HUES6 (cell line): ENCODE measurements at regions not wholly inside any gene's neighbourhood (a gene's known extent, or its start where the extent isn't known, plus 50 kb on each side); places are given as distances from the start of the nearest gene placed in this dataset.

Experiments
- H3K27ac ChIP-seq: 2 replicates; pipeline ENCODE4 v1.7.0; 2013; ENCODE audit warnings: low read depth, mild to moderate bottlenecking, low read length, inconsistent platforms
- H3K27me3 ChIP-seq: 2 replicates; pipeline ENCODE4 v1.6.1; 2013; ENCODE audit warnings: low read length; ENCODE audit not compliant: control insufficient read depth, insufficient read depth
- H3K36me3 ChIP-seq: 2 replicates; pipeline ENCODE4 v1.6.1; 2013; ENCODE audit warnings: low read length; ENCODE audit not compliant: control insufficient read depth, insufficient read depth
- H3K4me1 ChIP-seq: 2 replicates; pipeline ENCODE4 v1.6.1; 2013; ENCODE audit warnings: low read length; ENCODE audit not compliant: control insufficient read depth, insufficient read depth
- H3K4me3 ChIP-seq: 2 replicates; pipeline ENCODE4 v1.5.1; 2013; ENCODE audit warnings: low read depth, low read length
- H3K9ac ChIP-seq: one replicate; pipeline ENCODE4 v1.6.1; 2013; ENCODE audit warnings: mild to moderate bottlenecking, low read length
- H3K9me3 ChIP-seq: 2 replicates; pipeline ENCODE4 v1.6.1; 2013; ENCODE audit warnings: low read depth, low read length; ENCODE audit not compliant: control insufficient read depth, insufficient read depth

DNA sequence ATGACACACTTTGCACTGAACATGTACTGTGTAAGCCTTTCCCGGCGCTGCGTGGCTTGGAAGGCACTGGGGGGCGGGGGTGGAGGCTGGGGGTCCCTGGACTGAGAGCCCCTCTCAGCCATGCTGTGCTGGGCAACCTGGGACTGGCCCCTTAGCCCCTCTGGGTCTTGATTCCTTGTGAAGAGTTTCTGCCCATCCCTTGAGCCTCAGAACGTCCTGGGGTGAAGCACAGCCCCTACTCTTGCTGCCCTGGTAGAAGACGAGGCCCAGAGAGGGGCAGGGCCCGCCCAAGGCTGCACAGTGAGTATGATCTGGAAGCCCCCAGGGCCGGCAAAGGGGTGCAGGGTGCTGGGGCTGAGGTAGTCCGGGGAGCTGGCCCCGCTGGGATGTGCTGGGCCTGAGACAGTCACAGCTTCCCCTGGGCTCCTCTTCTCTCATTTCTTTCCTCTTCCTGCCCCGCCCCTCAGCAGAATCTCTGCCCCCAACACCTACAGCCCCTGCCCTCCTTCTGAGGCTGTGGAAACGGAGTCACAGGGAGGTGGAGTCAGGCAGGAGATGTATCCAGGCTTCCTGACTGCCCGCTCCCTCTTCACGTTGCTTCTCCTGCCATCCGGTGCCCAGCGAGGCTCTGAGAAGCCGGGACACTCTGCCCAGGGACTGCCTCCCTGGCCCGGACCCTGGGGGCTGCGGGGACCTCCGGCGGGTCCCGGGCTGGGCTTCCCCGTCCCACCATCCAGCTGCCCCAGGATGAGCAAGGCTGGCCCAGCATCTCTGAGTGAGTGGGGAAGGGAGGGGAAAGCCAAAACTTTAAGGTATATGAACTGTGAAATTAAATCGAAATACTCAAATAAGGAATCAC, 60.5 kb downstream of the UNCX start:
- Histone ChIP-seq H3K27ac (no peak overlapping the region), H3K36me3 (no peaks in the 10 kb centered on the region), H3K27me3 (peaks cover 50% of the 10 kb centered on the region), H3K4me1 (no peaks in the 10 kb centered on the region), H3K4me3 (no peak overlapping the region), H3K9ac (no peak overlapping the region), H3K9me3 (no peaks in the 10 kb centered on the region)

DNA sequence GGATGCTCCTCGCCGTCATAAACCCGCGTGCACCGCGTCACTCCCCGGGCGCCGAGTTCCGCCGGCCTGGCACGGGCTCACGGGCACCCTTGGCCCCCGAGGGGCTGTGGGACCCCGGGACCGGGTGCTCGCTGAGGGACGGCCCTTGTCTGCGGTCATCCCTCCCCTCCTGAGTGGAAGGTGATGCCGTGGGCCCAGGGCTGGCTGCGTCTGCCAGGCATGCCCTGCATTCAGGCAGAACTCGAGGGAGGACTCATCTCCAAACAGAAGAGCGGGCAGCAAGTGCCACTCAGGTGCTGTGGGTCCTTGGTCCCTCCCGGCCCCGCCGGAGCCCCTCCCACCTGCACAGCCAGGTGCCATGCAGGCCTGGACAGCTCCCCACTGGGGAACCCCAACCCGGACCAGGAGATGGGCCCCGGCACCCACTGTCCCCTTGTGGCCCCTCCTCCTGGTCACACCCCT, 61.3 kb downstream of the UNCX start:
- Histone ChIP-seq H3K36me3 (no peaks in the 10 kb centered on the region), H3K27ac (no peak overlapping the region), H3K4me1 (no peaks in the 10 kb centered on the region), H3K4me3 (no peak overlapping the region), H3K9me3 (no peaks in the 10 kb centered on the region), H3K9ac (no peak overlapping the region), H3K27me3 (peaks cover 44% of the 10 kb centered on the region)

DNA sequence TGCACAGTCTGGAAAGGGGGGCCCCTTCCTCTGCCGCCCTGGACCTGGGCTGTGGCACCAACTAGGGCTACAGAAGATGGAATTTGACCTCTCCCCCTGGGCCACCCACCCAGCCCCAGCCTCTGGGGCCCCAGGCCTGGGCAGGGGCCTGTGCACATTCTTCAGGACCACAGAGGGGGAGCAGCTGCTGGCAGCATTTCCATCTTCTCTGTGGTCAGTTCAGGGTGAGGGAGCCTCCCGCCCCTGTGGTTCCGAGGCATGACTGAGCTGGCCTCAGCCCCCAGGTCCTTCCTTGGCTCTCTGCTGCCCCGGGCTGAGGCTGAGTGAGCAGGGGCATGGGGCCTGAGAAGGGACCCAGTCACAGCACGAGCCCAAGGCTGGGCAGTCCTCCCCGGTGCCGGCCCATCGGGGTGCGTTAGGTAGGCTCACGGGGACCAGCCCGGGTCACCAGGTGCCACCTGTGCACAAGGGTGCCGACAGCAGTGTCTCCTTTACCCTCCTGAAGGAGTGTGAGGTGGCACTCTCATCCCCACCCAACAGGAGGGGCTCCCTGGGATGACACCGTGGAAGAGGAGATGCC, 63.2 kb downstream of the UNCX start:
- H3K4me3 ChIP-seq, result no peak overlapping the region
- H3K27ac ChIP-seq, result no peak overlapping the region
- H3K9ac ChIP-seq, result no peak overlapping the region
- no peaks in the 10 kb centered on the region for H3K36me3 ChIP-seq
- H3K9me3 ChIP-seq, result no peaks in the 10 kb centered on the region
- H3K27me3 ChIP-seq, result peaks cover 25% of the 10 kb centered on the region
- H3K4me1 ChIP-seq, result no peaks in the 10 kb centered on the region

- Histone ChIP-seq H3K9me3 (no peaks in the 10 kb centered on the region), H3K27me3 (peaks cover 19% of the 10 kb centered on the region; the same call in 1 of the 2 replicates), H3K27ac (no peak overlapping the region), H3K36me3 (no peaks in the 10 kb centered on the region), H3K4me1 (no peaks in the 10 kb centered on the region), H3K9ac (no peak overlapping the region), H3K4me3 (no peak overlapping the region)
Observed at GRCh38 chr7:1296356-1296981, 63.8 kb downstream of the UNCX start.

GRCh38 chr7:1297017-1297960, 64.6 kb downstream of the UNCX start:
- Histone ChIP-seq H3K9me3 (no peaks in the 10 kb centered on the region), H3K9ac (no peak overlapping the region), H3K4me1 (no peaks in the 10 kb centered on the region; the same call in 1 of the 2 replicates), H3K36me3 (no peaks in the 10 kb centered on the region), H3K27me3 (peaks cover 11% of the 10 kb centered on the region; the same call in 1 of the 2 replicates), H3K4me3 (no peak overlapping the region), H3K27ac (no peak overlapping the region)

DNA sequence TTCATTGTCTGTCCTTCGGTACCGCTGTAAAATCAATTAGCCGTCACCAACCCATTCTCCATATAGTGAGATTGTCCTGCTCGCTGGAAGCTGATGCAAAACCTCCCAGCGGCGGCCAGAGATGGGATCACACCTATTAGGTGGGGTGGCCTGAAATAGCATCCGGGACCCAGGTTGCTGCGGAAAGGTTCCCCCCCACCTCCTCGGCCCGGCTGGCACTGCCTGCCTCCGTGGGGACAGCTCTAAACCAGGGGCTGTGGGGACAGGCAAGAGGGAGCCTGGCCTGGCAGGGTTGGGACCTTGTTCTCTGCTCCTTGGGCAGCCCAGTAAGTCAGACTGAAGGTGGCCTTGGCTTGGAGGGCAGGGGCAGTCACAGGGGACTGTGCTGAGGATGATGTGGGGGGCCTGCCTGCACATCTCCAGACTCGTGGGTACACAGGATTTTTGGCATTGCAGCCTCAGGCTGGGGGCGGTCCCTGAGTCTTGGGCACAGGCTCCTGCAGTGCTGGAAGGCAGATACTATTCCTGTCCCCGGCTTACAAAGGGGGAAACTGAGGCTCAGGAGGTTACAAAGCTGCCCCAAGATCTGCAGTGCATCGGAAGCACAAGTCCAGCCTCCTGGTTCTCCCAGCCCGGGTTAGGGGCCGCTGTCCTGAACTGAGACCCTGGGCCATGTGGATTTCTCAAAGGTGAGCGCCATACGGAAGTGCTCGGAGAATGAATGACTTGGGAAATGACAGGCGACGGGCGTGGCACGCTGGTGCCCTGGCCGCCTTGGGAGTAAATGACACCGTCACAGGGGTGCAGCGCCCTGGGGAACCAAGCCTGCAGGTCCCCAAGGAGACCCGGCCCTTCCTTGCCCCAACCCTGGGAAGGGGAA, 65.6 kb downstream of the UNCX start:
- Histone ChIP-seq H3K27me3 (peaks cover 1% of the 10 kb centered on the region; the same call in 1 of the 2 replicates), H3K9me3 (no peaks in the 10 kb centered on the region), H3K36me3 (no peaks in the 10 kb centered on the region), H3K4me3 (no peak overlapping the region), H3K9ac (no peak overlapping the region), H3K4me1 (no peaks in the 10 kb centered on the region; the same call in 1 of the 2 replicates), H3K27ac (no peak overlapping the region)

GRCh38 chr7:1298931-1299885, 66.5 kb downstream of the UNCX start:
- no peaks in the 10 kb centered on the region; the same call in 1 of the 2 replicates for H3K27me3 ChIP-seq
- no peaks in the 10 kb centered on the region for H3K9me3 ChIP-seq
- H3K27ac ChIP-seq, result no peak overlapping the region

GRCh38 chr7:1300206-1300605, 67.5 kb downstream of the UNCX start:
- H3K9ac ChIP-seq, result no peak overlapping the region
- H3K36me3 ChIP-seq, result no peaks in the 10 kb centered on the region
- no peaks in the 10 kb centered on the region; the same call in 1 of the 2 replicates for H3K4me1 ChIP-seq
- no peaks in the 10 kb centered on the region for H3K9me3 ChIP-seq
- H3K27me3 ChIP-seq, result no peaks in the 10 kb centered on the region; the same call in 1 of the 2 replicates
- no peak overlapping the region for H3K4me3 ChIP-seq
- no peak overlapping the region for H3K27ac ChIP-seq

More at GRCh38 chr7:1298931-1299885, 66.5 kb downstream of the UNCX start:
- Histone ChIP-seq H3K4me3 (no peak overlapping the region), H3K9ac (no peak overlapping the region), H3K4me1 (no peaks in the 10 kb centered on the region; the same call in 1 of the 2 replicates), H3K36me3 (no peaks in the 10 kb centered on the region)

DNA sequence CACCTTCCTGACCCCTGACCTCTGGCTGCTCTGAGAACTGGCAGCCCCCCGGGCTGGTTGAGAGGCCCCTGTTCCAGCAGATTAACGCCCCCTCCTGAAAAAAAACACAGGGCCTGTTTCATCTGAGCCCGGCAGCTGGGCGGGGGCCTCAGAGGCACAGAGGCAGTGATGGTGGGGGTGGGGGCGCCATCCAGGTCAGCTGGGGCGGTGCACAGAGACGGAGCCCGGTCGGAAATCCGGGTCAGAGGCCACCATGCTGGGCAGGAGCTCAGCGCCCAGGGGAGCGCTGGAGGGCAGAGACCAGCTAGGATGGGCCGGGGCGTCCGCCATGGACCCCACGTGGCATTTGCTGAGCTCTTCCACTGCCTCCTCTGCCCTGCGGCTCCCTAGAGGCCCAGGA, 68.0 kb downstream of the UNCX start:
- H3K4me1 ChIP-seq, result no peaks in the 10 kb centered on the region; the same call in 1 of the 2 replicates
- H3K36me3 ChIP-seq, result no peaks in the 10 kb centered on the region
- H3K27ac ChIP-seq, result no peak overlapping the region
- no peaks in the 10 kb centered on the region for H3K9me3 ChIP-seq
- no peak overlapping the region for H3K4me3 ChIP-seq
- H3K27me3 ChIP-seq, result no peaks in the 10 kb centered on the region; the same call in 1 of the 2 replicates
- H3K9ac ChIP-seq, result no peak overlapping the region
